Panc1 (cell line): ENCODE measurements at regions not wholly inside any gene's neighbourhood (a gene's known extent, or its start where the extent isn't known, plus 50 kb on each side); places are given as distances from the start of the nearest gene placed in this dataset.

ENCODE experiments used
- ATAC-seq: fragments of 200-7000 bp; cut with Tn5 transposase; 2 replicates; pipeline ENCODE4 v1.9.1; 2020; ENCODE audit warnings: mild to moderate bottlenecking, moderate library complexity
- BruUV-seq: library from RNA; stranded (reverse); fragments of 400-500 nt; replicated peaks from 2 replicates; lab custom pipeline; 2021; lab: Mats Ljungman, UMichigan
- CTCF ChIA-PET: fragments of 300-600 bp; sonication (Branson Sonifier 250); formaldehyde crosslinking; loops from one replicate; lab custom pipeline; 2022; ENCODE audit warnings: antibody characterized with exemption; lab: Charles Lee
- POLR2A ChIA-PET: fragments of 300-600 bp; sonication (Branson Sonifier 250); formaldehyde crosslinking; loops from one replicate; lab custom pipeline; 2022; ENCODE audit warnings: antibody characterized with exemption; lab: Charles Lee
- DNase-seq: peaks from one replicate; pipeline ENCODE4 v3.0.0-alpha.2; 2010; ENCODE audit warnings: low read depth, low spot score
- H3K27ac ChIP-seq: 2 replicates; pipeline ENCODE4 v1.5.1; 2011; ENCODE audit warnings: mild to moderate bottlenecking, low read length, inconsistent platforms
- H3K27me3 ChIP-seq: fragments of 200-500 bp; sonication (Bioruptor generic); 2 replicates; pipeline ENCODE4 v1.6.0; 2014; ENCODE audit warnings: low read length, inconsistent platforms; ENCODE audit not compliant: control insufficient read depth, insufficient read depth
- H3K36me3 ChIP-seq: fragments of 200-500 bp; sonication (Bioruptor generic); 2 replicates; pipeline ENCODE4 v1.5.1; 2014; ENCODE audit warnings: inconsistent platforms, mild to moderate bottlenecking, low read length, moderate library complexity; ENCODE audit not compliant: control insufficient read depth, insufficient read depth
- H3K4me1 ChIP-seq: 2 replicates; pipeline ENCODE4 v1.5.1; 2011; ENCODE audit warnings: inconsistent platforms, mild to moderate bottlenecking, low read length, moderate library complexity; ENCODE audit not compliant: control insufficient read depth, insufficient read depth
- H3K4me3 ChIP-seq, 2 experiments: 2 replicates each; pipeline ENCODE4 v1.5.1; 2011 to 2012; ENCODE audit warnings: low read depth in 2 of 2, low read length in 2 of 2, mild to moderate bottlenecking in 2 of 2, inconsistent platforms in 1 of 2, moderate library complexity in 1 of 2
- H3K9me3 ChIP-seq: fragments of 200-500 bp; sonication (Bioruptor generic); 2 replicates; pipeline ENCODE4 v1.5.1; 2014; ENCODE audit warnings: low read depth, mild to moderate bottlenecking, inconsistent platforms, low read length, moderate library complexity; ENCODE audit not compliant: control insufficient read depth, insufficient read depth
- POLR2AphosphoS5 ChIP-seq: IDR thresholded peaks from 2 replicates; pipeline ENCODE4 v1.6.1; 2012; ENCODE audit warnings: mild to moderate bottlenecking, low read depth, low read length, moderate library complexity
- SIN3A ChIP-seq: IDR thresholded peaks from 2 replicates; pipeline ENCODE4 v1.6.1; 2012; ENCODE audit warnings: low read depth, mild to moderate bottlenecking, low read length, moderate library complexity, borderline replicate concordance; ENCODE audit not compliant: insufficient read depth
- TCF7L2 ChIP-seq: IDR thresholded peaks from 2 replicates; pipeline ENCODE4 v1.6.1; 2011; ENCODE audit warnings: mild to moderate bottlenecking, low read depth, low read length, inconsistent platforms
- in situ Hi-C: cut with HindIII; loops from 2 replicates; pipeline ENCODE4 v1.10.0; 2016; ENCODE audit warnings: low sequenced_read_pairs, low pct_unique_long_range_greater_than_20kb
- intact Hi-C: fragments of 100-400 bp; cut with micrococcal nuclease; formaldehyde crosslinking; loops from one replicate; pipeline ENCODE4 v1.10.0; 2022; ENCODE audit not compliant: unreplicated experiment
- TF ChIP-seq, protein P1 (sequence below): fragments of 450-650 bp; IDR thresholded peaks from 2 replicates; pipeline ENCODE4 v1.5.1; 2017; ENCODE audit warnings: mild to moderate bottlenecking
- TF ChIP-seq, protein P2 (sequence below), 2 experiments: IDR thresholded peaks; 2 replicates each; pipeline ENCODE4 v1.6.1; 2011 to 2012; ENCODE audit warnings: low read depth in 2 of 2, control low read depth in 1 of 2, low read length in 1 of 2, mild to moderate bottlenecking in 1 of 2, moderate library complexity in 1 of 2; ENCODE audit not compliant: insufficient read depth in 1 of 2

DNA sequence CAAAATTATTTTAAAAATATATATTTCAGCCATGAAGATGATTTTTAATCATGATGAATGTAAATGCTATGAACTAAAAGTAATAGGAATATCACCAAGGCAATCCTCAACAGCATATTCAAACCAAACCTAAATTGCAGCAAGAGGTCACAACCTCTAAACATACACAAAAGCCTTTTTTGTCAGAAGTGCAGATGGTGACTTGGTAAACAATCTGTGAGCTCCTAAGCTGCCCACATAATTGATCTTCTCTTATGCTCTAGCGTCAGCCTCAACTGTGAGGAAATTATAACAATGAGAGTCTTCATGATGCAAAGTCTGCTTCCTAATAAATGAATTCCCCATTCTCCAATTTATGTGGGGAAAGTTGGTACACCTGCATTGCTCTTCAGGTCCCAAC, 113.2 kb downstream of the TSN start:
- no peaks in the 10 kb centered on the region for H3K9me3 ChIP-seq
- no peaks in the 10 kb centered on the region for H3K36me3 ChIP-seq
- H3K4me3 ChIP-seq: no peak overlapping the region
- DNase-seq (no peak), ATAC-seq (no peak)
- H3K27ac ChIP-seq: no peak overlapping the region
- intact Hi-C loops: no loop called here
- 0 out of 2 replicates have a peak, but pooled peaks cover 6% of the 10 kb centered on the region for H3K27me3 ChIP-seq
- no peaks in the 10 kb centered on the region for H3K4me1 ChIP-seq
- TF ChIP-seq SIN3A (no peak), TCF7L2 (no peak), POLR2AphosphoS5 (no peak)
- TF ChIP-seq, protein P1, sequence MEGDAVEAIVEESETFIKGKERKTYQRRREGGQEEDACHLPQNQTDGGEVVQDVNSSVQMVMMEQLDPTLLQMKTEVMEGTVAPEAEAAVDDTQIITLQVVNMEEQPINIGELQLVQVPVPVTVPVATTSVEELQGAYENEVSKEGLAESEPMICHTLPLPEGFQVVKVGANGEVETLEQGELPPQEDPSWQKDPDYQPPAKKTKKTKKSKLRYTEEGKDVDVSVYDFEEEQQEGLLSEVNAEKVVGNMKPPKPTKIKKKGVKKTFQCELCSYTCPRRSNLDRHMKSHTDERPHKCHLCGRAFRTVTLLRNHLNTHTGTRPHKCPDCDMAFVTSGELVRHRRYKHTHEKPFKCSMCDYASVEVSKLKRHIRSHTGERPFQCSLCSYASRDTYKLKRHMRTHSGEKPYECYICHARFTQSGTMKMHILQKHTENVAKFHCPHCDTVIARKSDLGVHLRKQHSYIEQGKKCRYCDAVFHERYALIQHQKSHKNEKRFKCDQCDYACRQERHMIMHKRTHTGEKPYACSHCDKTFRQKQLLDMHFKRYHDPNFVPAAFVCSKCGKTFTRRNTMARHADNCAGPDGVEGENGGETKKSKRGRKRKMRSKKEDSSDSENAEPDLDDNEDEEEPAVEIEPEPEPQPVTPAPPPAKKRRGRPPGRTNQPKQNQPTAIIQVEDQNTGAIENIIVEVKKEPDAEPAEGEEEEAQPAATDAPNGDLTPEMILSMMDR: no peak
- TF ChIP-seq, protein P2, sequence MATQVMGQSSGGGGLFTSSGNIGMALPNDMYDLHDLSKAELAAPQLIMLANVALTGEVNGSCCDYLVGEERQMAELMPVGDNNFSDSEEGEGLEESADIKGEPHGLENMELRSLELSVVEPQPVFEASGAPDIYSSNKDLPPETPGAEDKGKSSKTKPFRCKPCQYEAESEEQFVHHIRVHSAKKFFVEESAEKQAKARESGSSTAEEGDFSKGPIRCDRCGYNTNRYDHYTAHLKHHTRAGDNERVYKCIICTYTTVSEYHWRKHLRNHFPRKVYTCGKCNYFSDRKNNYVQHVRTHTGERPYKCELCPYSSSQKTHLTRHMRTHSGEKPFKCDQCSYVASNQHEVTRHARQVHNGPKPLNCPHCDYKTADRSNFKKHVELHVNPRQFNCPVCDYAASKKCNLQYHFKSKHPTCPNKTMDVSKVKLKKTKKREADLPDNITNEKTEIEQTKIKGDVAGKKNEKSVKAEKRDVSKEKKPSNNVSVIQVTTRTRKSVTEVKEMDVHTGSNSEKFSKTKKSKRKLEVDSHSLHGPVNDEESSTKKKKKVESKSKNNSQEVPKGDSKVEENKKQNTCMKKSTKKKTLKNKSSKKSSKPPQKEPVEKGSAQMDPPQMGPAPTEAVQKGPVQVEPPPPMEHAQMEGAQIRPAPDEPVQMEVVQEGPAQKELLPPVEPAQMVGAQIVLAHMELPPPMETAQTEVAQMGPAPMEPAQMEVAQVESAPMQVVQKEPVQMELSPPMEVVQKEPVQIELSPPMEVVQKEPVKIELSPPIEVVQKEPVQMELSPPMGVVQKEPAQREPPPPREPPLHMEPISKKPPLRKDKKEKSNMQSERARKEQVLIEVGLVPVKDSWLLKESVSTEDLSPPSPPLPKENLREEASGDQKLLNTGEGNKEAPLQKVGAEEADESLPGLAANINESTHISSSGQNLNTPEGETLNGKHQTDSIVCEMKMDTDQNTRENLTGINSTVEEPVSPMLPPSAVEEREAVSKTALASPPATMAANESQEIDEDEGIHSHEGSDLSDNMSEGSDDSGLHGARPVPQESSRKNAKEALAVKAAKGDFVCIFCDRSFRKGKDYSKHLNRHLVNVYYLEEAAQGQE (IDR thresholded peaks at IDR 0.05; ENCODE audit: insufficient read depth in 1 of 2, low read depth in 2 of 2, low read length in 1 of 2): no peak
- BruUV-seq: no TSS peak
- CTCF ChIA-PET: no interaction called here
- POLR2A ChIA-PET: no interaction called here
- in situ Hi-C loops: no loop called here

DNA sequence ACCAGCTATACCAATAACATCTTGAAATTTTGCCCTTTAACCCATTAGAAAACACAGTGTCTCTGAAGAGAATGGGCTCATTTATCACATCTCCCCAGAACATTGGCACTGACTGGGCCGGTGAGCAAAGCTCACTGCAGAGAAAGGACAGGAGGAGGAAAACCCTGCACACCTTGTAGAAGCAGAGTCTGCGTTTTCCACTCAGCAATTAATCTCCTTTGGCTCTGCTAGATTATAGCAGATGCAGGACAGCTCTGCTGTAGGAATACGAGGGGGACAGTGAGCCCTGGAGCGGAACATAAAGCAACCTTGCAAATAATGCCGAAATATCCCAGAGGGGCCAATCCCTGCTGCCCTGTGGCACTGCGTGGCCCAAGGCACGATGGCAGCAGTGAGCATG, 113.9 kb downstream of the TSN start:
- TF ChIP-seq, protein P1: no peak
- TF ChIP-seq POLR2AphosphoS5 (no peak), SIN3A (no peak), TCF7L2 (no peak)
- TF ChIP-seq, protein P2 (IDR thresholded peaks at IDR 0.05; ENCODE audit: insufficient read depth in 1 of 2, low read depth in 2 of 2, low read length in 1 of 2): no peak
- Histone ChIP-seq H3K4me1 (no peaks in the 10 kb centered on the region), H3K27me3 (0 out of 2 replicates have a peak, but pooled peaks cover 6% of the 10 kb centered on the region), H3K36me3 (no peaks in the 10 kb centered on the region), H3K9me3 (no peaks in the 10 kb centered on the region), H3K4me3 (no peak overlapping the region), H3K27ac (no peak overlapping the region)
- no peak for ATAC-seq
- intact Hi-C loops (no loop called here), in situ Hi-C loops (no loop called here)
- POLR2A ChIA-PET: no interaction called here
- no peak for DNase-seq
- CTCF ChIA-PET: no interaction called here
- no TSS peak for BruUV-seq
